HG03108 (cell line): ENCODE measurements at regions not wholly inside any gene's neighbourhood (a gene's known extent, or its start where the extent isn't known, plus 50 kb on each side); places are given as distances from the start of the nearest gene placed in this dataset.
A peak's percentile ranks its signal among the peaks of the same experiment; 100 is the strongest.
"Not testable (repeated sequence)": the region's sequence is repeated elsewhere in the genome, so short reads cannot be mapped to it uniquely, and the experiment has no call there.

Source experiments
- ATAC-seq: cut with Tn5 transposase; IDR thresholded peaks from one replicate; pipeline ENCODE4 v1.9.1; 2021; ENCODE audit warnings: moderate library complexity; ENCODE audit not compliant: unreplicated experiment

GRCh38 chr4:86523333-86523732 lies 70.8 kb upstream of the PTPN13 start:
- no peak for ATAC-seq

- not testable (repeated sequence) for ATAC-seq
Measured at GRCh38 chr4:86527713-86528112, 66.4 kb upstream of the PTPN13 start.

GRCh38 chr4:86529436-86529835 lies 64.7 kb upstream of the PTPN13 start:
- no peak for ATAC-seq

- no peak for ATAC-seq
Measured at GRCh38 chr4:86530183-86530582, 63.9 kb upstream of the PTPN13 start.

- no peak for ATAC-seq
Measured at GRCh38 chr4:86531440-86531839, 62.7 kb upstream of the PTPN13 start.

GRCh38 chr4:86532851-86533250 lies 61.3 kb upstream of the PTPN13 start:
- ATAC-seq: no peak

- no peak for ATAC-seq
Measured at GRCh38 chr4:86536151-86536550, 58.0 kb upstream of the PTPN13 start.

- ATAC-seq: no peak
Measured at GRCh38 chr4:86542319-86543027, 51.6 kb upstream of the PTPN13 start.

GRCh38 chr4:86543080-86543479 lies 51.0 kb upstream of the PTPN13 start:
- no peak for ATAC-seq

GRCh38 chr4:86543560-86544309 lies 50.4 kb upstream of the PTPN13 start:
- ATAC-seq: no peak

- peak; percentile 85 for ATAC-seq
Measured at GRCh38 chr4:86544310-86544966, 49.7 kb upstream of the PTPN13 start.
